IgD-negative memory B cell (primary cell): ENCODE measurements at regions not wholly inside any gene's neighbourhood (a gene's known extent, or its start where the extent isn't known, plus 50 kb on each side); places are given as distances from the start of the nearest gene placed in this dataset.

Source experiments
- H3K27ac Mint-ChIP-seq, 3 donors: one replicate each; pipeline ENCODE4 v1.8.0; 2020 to 2022; ENCODE audit warnings: mild to moderate bottlenecking in 3 of 3, mixed read lengths in 3 of 3, moderate library complexity in 1 of 3
- H3K27me3 Mint-ChIP-seq: one replicate; pipeline ENCODE4 v1.8.0; 2021; ENCODE audit warnings: mixed read lengths
- H3K36me3 Mint-ChIP-seq: one replicate; pipeline ENCODE4 v1.8.0; 2020; ENCODE audit warnings: mild to moderate bottlenecking, mixed read lengths
- H3K4me1 Mint-ChIP-seq, 3 donors: one replicate each; pipeline ENCODE4 v1.8.0; 2020 to 2022; ENCODE audit warnings: mixed read lengths in 3 of 3, mild to moderate bottlenecking in 1 of 3
- H3K4me3 Mint-ChIP-seq, 4 donors: one replicate each; pipeline ENCODE4 v1.8.0; 2020 to 2022; ENCODE audit warnings: mild to moderate bottlenecking in 4 of 4, mixed read lengths in 4 of 4, moderate library complexity in 3 of 4
- H3K9me3 Mint-ChIP-seq, 3 donors: one replicate each; pipeline ENCODE4 v1.8.0; 2020 to 2021; ENCODE audit warnings: mixed read lengths in 3 of 3, mild to moderate bottlenecking in 1 of 3

GRCh38 chr4:187467224-187467623, 528.3 kb upstream of the ZFP42 start:
- H3K27ac Mint-ChIP-seq, result no peak overlapping the region
- no peak overlapping the region for H3K4me3 Mint-ChIP-seq
- H3K36me3 Mint-ChIP-seq, result no peaks in the 10 kb centered on the region
- H3K27me3 Mint-ChIP-seq, result no peaks in the 10 kb centered on the region
- H3K9me3 Mint-ChIP-seq, result peaks cover 4 to 14% (median 6%) of the 10 kb centered on the region in 3 donors
- no peaks in the 10 kb centered on the region for H3K4me1 Mint-ChIP-seq

GRCh38 chr4:187469627-187470026, 525.9 kb upstream of the ZFP42 start:
- Mint-ChIP-seq H3K4me1 (no peaks in the 10 kb centered on the region), H3K9me3 (peaks cover 5 to 18% (median 6%) of the 10 kb centered on the region in 3 donors), H3K4me3 (no peak overlapping the region), H3K27me3 (no peaks in the 10 kb centered on the region), H3K36me3 (no peaks in the 10 kb centered on the region), H3K27ac (no peak overlapping the region)

- Mint-ChIP-seq H3K4me3 (peak overlapping the region in 1 of 4 donors; percentile 38), H3K27ac (peak overlapping the region in 1 of 3 donors; percentile 82), H3K9me3 (peaks cover 5 to 20% (median 6%) of the 10 kb centered on the region in 3 donors), H3K36me3 (no peaks in the 10 kb centered on the region), H3K4me1 (no peaks in the 10 kb centered on the region), H3K27me3 (no peaks in the 10 kb centered on the region)
Measured at GRCh38 chr4:187470061-187470460, 525.5 kb upstream of the ZFP42 start.

GRCh38 chr4:187474238-187474637, 521.3 kb upstream of the ZFP42 start:
- Mint-ChIP-seq H3K4me1 (no peaks in the 10 kb centered on the region), H3K4me3 (no peak overlapping the region), H3K27ac (no peak overlapping the region), H3K36me3 (no peaks in the 10 kb centered on the region), H3K27me3 (no peaks in the 10 kb centered on the region), H3K9me3 (peaks cover 2 to 17% (median 6%) of the 10 kb centered on the region in 3 donors)

- H3K4me3 Mint-ChIP-seq, result no peak overlapping the region
- H3K27me3 Mint-ChIP-seq, result no peaks in the 10 kb centered on the region
- H3K4me1 Mint-ChIP-seq, result no peaks in the 10 kb centered on the region
- peak overlapping the region in 1 of 3 donors; percentile 68 for H3K27ac Mint-ChIP-seq
- H3K36me3 Mint-ChIP-seq, result no peaks in the 10 kb centered on the region
- peaks cover 5 to 16% (median 6%) of the 10 kb centered on the region in 3 donors for H3K9me3 Mint-ChIP-seq
Measured at GRCh38 chr4:187475901-187476300, 519.7 kb upstream of the ZFP42 start.

GRCh38 chr4:187477224-187477623, 518.3 kb upstream of the ZFP42 start:
- Mint-ChIP-seq H3K27ac (no peak overlapping the region), H3K9me3 (peaks cover 5 to 7% (median 6%) of the 10 kb centered on the region in 3 donors), H3K36me3 (no peaks in the 10 kb centered on the region), H3K27me3 (no peaks in the 10 kb centered on the region), H3K4me1 (no peaks in the 10 kb centered on the region), H3K4me3 (peak overlapping the region in 1 of 4 donors; percentile 41)

GRCh38 chr4:187478292-187479140, 517.1 kb upstream of the ZFP42 start:
- peaks cover 5 to 7% (median 6%) of the 10 kb centered on the region in 3 donors for H3K9me3 Mint-ChIP-seq
- no peaks in the 10 kb centered on the region for H3K27me3 Mint-ChIP-seq
- no peaks in the 10 kb centered on the region for H3K36me3 Mint-ChIP-seq
- peak overlapping the region in 1 of 3 donors; percentile 74 for H3K27ac Mint-ChIP-seq
- no peak overlapping the region for H3K4me3 Mint-ChIP-seq
- H3K4me1 Mint-ChIP-seq, result no peaks in the 10 kb centered on the region

- no peaks in the 10 kb centered on the region for H3K27me3 Mint-ChIP-seq
Measured at GRCh38 chr4:187479511-187479910, 516.1 kb upstream of the ZFP42 start.

GRCh38 chr4:187480146-187481145, 515.1 kb upstream of the ZFP42 start:
- Mint-ChIP-seq H3K27me3 (no peaks in the 10 kb centered on the region), H3K4me3 (no peak overlapping the region), H3K9me3 (peaks cover 0 to 3% (median 2%) of the 10 kb centered on the region in 3 donors), H3K27ac (no peak overlapping the region), H3K36me3 (no peaks in the 10 kb centered on the region), H3K4me1 (no peaks in the 10 kb centered on the region)

More at GRCh38 chr4:187479511-187479910, 516.1 kb upstream of the ZFP42 start:
- Mint-ChIP-seq H3K9me3 (peaks cover 3 to 5% (median 4%) of the 10 kb centered on the region in 3 donors), H3K4me3 (no peak overlapping the region), H3K4me1 (no peaks in the 10 kb centered on the region), H3K27ac (no peak overlapping the region), H3K36me3 (no peaks in the 10 kb centered on the region)

GRCh38 chr4:187484186-187484585, 511.4 kb upstream of the ZFP42 start:
- Mint-ChIP-seq H3K27ac (peak overlapping the region in 1 of 3 donors; percentile 52), H3K9me3 (peaks cover 0 to 4% (median 1%) of the 10 kb centered on the region in 3 donors), H3K4me3 (peak overlapping the region in 1 of 4 donors; percentile 6), H3K4me1 (no peaks in the 10 kb centered on the region), H3K36me3 (no peaks in the 10 kb centered on the region), H3K27me3 (no peaks in the 10 kb centered on the region)

- Mint-ChIP-seq H3K4me1 (no peaks in the 10 kb centered on the region), H3K27ac (no peak overlapping the region), H3K27me3 (no peaks in the 10 kb centered on the region), H3K4me3 (no peak overlapping the region), H3K9me3 (peaks cover 0 to 10% (median 3%) of the 10 kb centered on the region in 3 donors), H3K36me3 (no peaks in the 10 kb centered on the region)
Measured at GRCh38 chr4:187485676-187486075, 509.9 kb upstream of the ZFP42 start.

GRCh38 chr4:187491286-187491685, 504.3 kb upstream of the ZFP42 start:
- H3K4me3 Mint-ChIP-seq, result no peak overlapping the region
- H3K27me3 Mint-ChIP-seq, result no peaks in the 10 kb centered on the region
- no peaks in the 10 kb centered on the region for H3K4me1 Mint-ChIP-seq
- H3K9me3 Mint-ChIP-seq, result peaks cover 0 to 13% (median 3%) of the 10 kb centered on the region in 3 donors
- H3K36me3 Mint-ChIP-seq, result no peaks in the 10 kb centered on the region
- H3K27ac Mint-ChIP-seq, result no peak overlapping the region

GRCh38 chr4:187491959-187492358, 503.6 kb upstream of the ZFP42 start:
- peaks cover 0 to 13% (median 3%) of the 10 kb centered on the region in 3 donors for H3K9me3 Mint-ChIP-seq
- no peaks in the 10 kb centered on the region for H3K36me3 Mint-ChIP-seq
- H3K27ac Mint-ChIP-seq, result no peak overlapping the region
- H3K4me3 Mint-ChIP-seq, result no peak overlapping the region
- no peaks in the 10 kb centered on the region for H3K27me3 Mint-ChIP-seq
- H3K4me1 Mint-ChIP-seq, result no peaks in the 10 kb centered on the region

- Mint-ChIP-seq H3K4me1 (no peaks in the 10 kb centered on the region), H3K27me3 (no peaks in the 10 kb centered on the region), H3K4me3 (no peak overlapping the region), H3K27ac (no peak overlapping the region), H3K36me3 (no peaks in the 10 kb centered on the region), H3K9me3 (peaks cover 0 to 13% (median 2%) of the 10 kb centered on the region in 3 donors)
Measured at GRCh38 chr4:187493661-187494060, 501.9 kb upstream of the ZFP42 start.

GRCh38 chr4:187499956-187500355, 495.6 kb upstream of the ZFP42 start:
- no peak overlapping the region for H3K4me3 Mint-ChIP-seq
- H3K36me3 Mint-ChIP-seq, result no peaks in the 10 kb centered on the region
- H3K4me1 Mint-ChIP-seq, result no peaks in the 10 kb centered on the region
- H3K27me3 Mint-ChIP-seq, result no peaks in the 10 kb centered on the region
- H3K9me3 Mint-ChIP-seq, result peaks cover 1 to 7% (median 2%) of the 10 kb centered on the region in 3 donors
- no peak overlapping the region for H3K27ac Mint-ChIP-seq
